ENCODE measurements at regions not wholly inside any gene's neighbourhood (a gene's known extent, or its start where the extent isn't known, plus 50 kb on each side); places are given as distances from the start of the nearest gene placed in this dataset.
"Not testable (repeated sequence)": the region's sequence is repeated elsewhere in the genome, so short reads cannot be mapped to it uniquely, and the experiment has no call there.

- not testable (repeated sequence) for DNase-seq (ENCODE audit: low spot score); H3K9ac ChIP-seq (ENCODE audit: low read depth, low read length, poor library complexity); H2BK15ac ChIP-seq (ENCODE audit: low read length); H2AK5ac ChIP-seq (ENCODE audit: low read depth, low read length); H2BK5ac ChIP-seq (ENCODE audit: low read length); H2BK120ac ChIP-seq (ENCODE audit: low read depth, low read length); H2AFZ ChIP-seq (ENCODE audit: low read length); H2BK12ac ChIP-seq (ENCODE audit: low read length); H3K4me3 ChIP-seq (ENCODE audit: low read length in 2 of 2); H3K4ac ChIP-seq (ENCODE audit: low read length); H4K91ac ChIP-seq (ENCODE audit: low read depth, low read length, poor library complexity); H3K27ac ChIP-seq (replicated peaks; ENCODE audit: low read length); H3K4me1 ChIP-seq (ENCODE audit: control insufficient read depth in 2 of 2, insufficient read depth in 1 of 2, low read depth in 1 of 2, low read length in 2 of 2); H3K14ac ChIP-seq (ENCODE audit: low read length); H3K9me3 ChIP-seq (replicated peaks in 1 of 2; ENCODE audit: control insufficient read depth in 2 of 2, insufficient read depth in 1 of 2, low read depth in 1 of 2, low read length in 2 of 2); H3K18ac ChIP-seq (ENCODE audit: low read length); H3K79me1 ChIP-seq (ENCODE audit: low read depth, low read length); H3K36me3 ChIP-seq (replicated peaks in 1 of 2; ENCODE audit: control insufficient read depth in 2 of 2, insufficient read depth in 2 of 2, low read length in 2 of 2); H4K8ac ChIP-seq (ENCODE audit: low read depth, low read length); H3K23ac ChIP-seq (ENCODE audit: low read depth, low read length, poor library complexity); H3K27me3 ChIP-seq (ENCODE audit: control insufficient read depth in 3 of 3, insufficient read depth in 3 of 3, low read depth in 1 of 3, low read length in 3 of 3); H3K4me2 ChIP-seq (ENCODE audit: insufficient read depth, low read length, poor library complexity, severe bottlenecking)
- WGBS, 2 donors (ENCODE audit: extremely low coverage in 2 of 2, insufficient read length in 2 of 2, insufficient replicate concordance in 1 of 2): no CpG with 5 or more reads among the region's 6 CpGs
Measured at GRCh38 chr11:48902153-48902450, 81.6 kb downstream of the TRIM51G start.

GRCh38 chr11:48901381-48902152, 82.1 kb downstream of the TRIM51G start:
- H2BK15ac ChIP-seq (ENCODE audit: low read length); H3K27ac ChIP-seq (replicated peaks; ENCODE audit: low read length); H3K79me1 ChIP-seq (ENCODE audit: low read depth, low read length); H3K36me3 ChIP-seq (replicated peaks in 1 of 2; ENCODE audit: control insufficient read depth in 2 of 2, insufficient read depth in 2 of 2, low read length in 2 of 2); H3K23ac ChIP-seq (ENCODE audit: low read depth, low read length, poor library complexity); DNase-seq (ENCODE audit: low spot score); H3K4ac ChIP-seq (ENCODE audit: low read length); H3K27me3 ChIP-seq (ENCODE audit: control insufficient read depth in 3 of 3, insufficient read depth in 3 of 3, low read depth in 1 of 3, low read length in 3 of 3); H3K18ac ChIP-seq (ENCODE audit: low read length); H3K4me3 ChIP-seq (ENCODE audit: low read length in 2 of 2); H2AFZ ChIP-seq (ENCODE audit: low read length); H3K9me3 ChIP-seq (replicated peaks in 1 of 2; ENCODE audit: control insufficient read depth in 2 of 2, insufficient read depth in 1 of 2, low read depth in 1 of 2, low read length in 2 of 2); H2BK120ac ChIP-seq (ENCODE audit: low read depth, low read length); H2AK5ac ChIP-seq (ENCODE audit: low read depth, low read length); H2BK12ac ChIP-seq (ENCODE audit: low read length); H3K14ac ChIP-seq (ENCODE audit: low read length); H3K4me1 ChIP-seq (ENCODE audit: control insufficient read depth in 2 of 2, insufficient read depth in 1 of 2, low read depth in 1 of 2, low read length in 2 of 2); H2BK5ac ChIP-seq (ENCODE audit: low read length); H4K8ac ChIP-seq (ENCODE audit: low read depth, low read length); H3K9ac ChIP-seq (ENCODE audit: low read depth, low read length, poor library complexity); H3K4me2 ChIP-seq (ENCODE audit: insufficient read depth, low read length, poor library complexity, severe bottlenecking); H4K91ac ChIP-seq (ENCODE audit: low read depth, low read length, poor library complexity): not testable (repeated sequence)
- no CpG with 5 or more reads among the region's 30 CpGs for WGBS, 2 donors (ENCODE audit: extremely low coverage in 2 of 2, insufficient read length in 2 of 2, insufficient replicate concordance in 1 of 2)

- H3K18ac ChIP-seq (ENCODE audit: low read length); H3K36me3 ChIP-seq (replicated peaks in 1 of 2; ENCODE audit: control insufficient read depth in 2 of 2, insufficient read depth in 2 of 2, low read length in 2 of 2); H3K4me3 ChIP-seq (ENCODE audit: low read length in 2 of 2); H3K27me3 ChIP-seq (ENCODE audit: control insufficient read depth in 3 of 3, insufficient read depth in 3 of 3, low read depth in 1 of 3, low read length in 3 of 3); H3K4ac ChIP-seq (ENCODE audit: low read length); H3K9me3 ChIP-seq (replicated peaks in 1 of 2; ENCODE audit: control insufficient read depth in 2 of 2, insufficient read depth in 1 of 2, low read depth in 1 of 2, low read length in 2 of 2); H2BK5ac ChIP-seq (ENCODE audit: low read length); H3K27ac ChIP-seq (replicated peaks; ENCODE audit: low read length); H4K91ac ChIP-seq (ENCODE audit: low read depth, low read length, poor library complexity); H3K14ac ChIP-seq (ENCODE audit: low read length); H3K23ac ChIP-seq (ENCODE audit: low read depth, low read length, poor library complexity); DNase-seq (ENCODE audit: low spot score); H2BK12ac ChIP-seq (ENCODE audit: low read length); H2AFZ ChIP-seq (ENCODE audit: low read length); H3K4me2 ChIP-seq (ENCODE audit: insufficient read depth, low read length, poor library complexity, severe bottlenecking); H3K9ac ChIP-seq (ENCODE audit: low read depth, low read length, poor library complexity); H2BK15ac ChIP-seq (ENCODE audit: low read length); H4K8ac ChIP-seq (ENCODE audit: low read depth, low read length); H3K4me1 ChIP-seq (ENCODE audit: control insufficient read depth in 2 of 2, insufficient read depth in 1 of 2, low read depth in 1 of 2, low read length in 2 of 2); H3K79me1 ChIP-seq (ENCODE audit: low read depth, low read length); H2AK5ac ChIP-seq (ENCODE audit: low read depth, low read length); H2BK120ac ChIP-seq (ENCODE audit: low read depth, low read length): not testable (repeated sequence)
- no CpG with 5 or more reads among the region's 29 CpGs for WGBS, 2 donors (ENCODE audit: extremely low coverage in 2 of 2, insufficient read length in 2 of 2, insufficient replicate concordance in 1 of 2)
Measured at GRCh38 chr11:48900801-48901181, 82.9 kb downstream of the TRIM51G start.

GRCh38 chr11:48900131-48900800, 83.4 kb downstream of the TRIM51G start:
- Histone ChIP-seq H4K8ac (ENCODE audit: low read depth, low read length) (no peak overlapping the region), H2BK15ac (ENCODE audit: low read length) (no peak overlapping the region), H4K91ac (ENCODE audit: low read depth, low read length, poor library complexity) (no peak overlapping the region), H3K18ac (ENCODE audit: low read length) (no peak overlapping the region), H3K36me3 (replicated peaks in 1 of 2; ENCODE audit: control insufficient read depth in 2 of 2, insufficient read depth in 2 of 2, low read length in 2 of 2) (no peaks in the 10 kb centered on the region), H3K27ac (replicated peaks; ENCODE audit: low read length) (no peak overlapping the region), H3K27me3 (ENCODE audit: control insufficient read depth in 3 of 3, insufficient read depth in 3 of 3, low read depth in 1 of 3, low read length in 3 of 3) (no peaks in the 10 kb centered on the region), H3K4me1 (ENCODE audit: control insufficient read depth in 2 of 2, insufficient read depth in 1 of 2, low read depth in 1 of 2, low read length in 2 of 2) (no peaks in the 10 kb centered on the region), H2BK12ac (ENCODE audit: low read length) (no peak overlapping the region), H2BK5ac (ENCODE audit: low read length) (no peak overlapping the region), H2AK5ac (ENCODE audit: low read depth, low read length) (no peak overlapping the region), H3K4me2 (ENCODE audit: insufficient read depth, low read length, poor library complexity, severe bottlenecking) (no peak overlapping the region), H3K4me3 (ENCODE audit: low read length in 2 of 2) (no peak overlapping the region), H3K9ac (ENCODE audit: low read depth, low read length, poor library complexity) (no peak overlapping the region), H3K79me1 (ENCODE audit: low read depth, low read length) (no peaks in the 10 kb centered on the region), H2BK120ac (ENCODE audit: low read depth, low read length) (no peak overlapping the region), H3K23ac (ENCODE audit: low read depth, low read length, poor library complexity) (no peak overlapping the region), H3K14ac (ENCODE audit: low read length) (no peak overlapping the region), H2AFZ (ENCODE audit: low read length) (no peak overlapping the region), H3K9me3 (replicated peaks in 1 of 2; ENCODE audit: control insufficient read depth in 2 of 2, insufficient read depth in 1 of 2, low read depth in 1 of 2, low read length in 2 of 2) (peaks cover 0 to 2% of the 10 kb centered on the region in 2 donors), H3K4ac (ENCODE audit: low read length) (no peak overlapping the region)
- DNase-seq (ENCODE audit: low spot score): no peak
- no CpG with 5 or more reads among the region's 53 CpGs for WGBS, 2 donors (ENCODE audit: extremely low coverage in 2 of 2, insufficient read length in 2 of 2, insufficient replicate concordance in 1 of 2)

Data from neuronal stem cell (in vitro differentiated cells).